SK-N-DZ (cell line): ENCODE measurements at regions not wholly inside any gene's neighbourhood (a gene's known extent, or its start where the extent isn't known, plus 50 kb on each side); places are given as distances from the start of the nearest gene placed in this dataset.
"Not testable (repeated sequence)": the region's sequence is repeated elsewhere in the genome, so short reads cannot be mapped to it uniquely, and the experiment has no call there.

Experiments used
- DNase-seq: peaks from one replicate; pipeline ENCODE4 v3.0.0-alpha.2; 2015; ENCODE audit warnings: low spot score

DNA sequence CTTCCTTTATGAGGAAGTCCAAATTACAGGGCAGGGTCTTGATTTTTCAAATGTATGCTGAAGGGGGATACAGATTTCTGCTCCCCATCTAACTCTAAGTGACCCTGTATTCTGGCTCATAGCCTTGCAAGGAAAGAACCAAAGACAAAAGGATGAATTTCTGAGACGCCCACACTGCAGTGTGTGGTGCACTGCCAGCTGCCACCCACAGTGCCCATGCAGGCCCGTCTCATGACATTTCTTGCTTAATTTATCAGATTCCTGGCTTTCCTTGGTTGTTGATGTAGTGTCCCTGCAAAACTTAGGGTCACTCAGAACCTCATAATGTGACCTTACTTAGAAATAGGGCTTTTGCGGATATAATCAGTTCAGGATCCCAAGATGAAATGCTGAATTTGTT, 68.0 kb downstream of the CBLN4 start:
- no peak for DNase-seq

DNA sequence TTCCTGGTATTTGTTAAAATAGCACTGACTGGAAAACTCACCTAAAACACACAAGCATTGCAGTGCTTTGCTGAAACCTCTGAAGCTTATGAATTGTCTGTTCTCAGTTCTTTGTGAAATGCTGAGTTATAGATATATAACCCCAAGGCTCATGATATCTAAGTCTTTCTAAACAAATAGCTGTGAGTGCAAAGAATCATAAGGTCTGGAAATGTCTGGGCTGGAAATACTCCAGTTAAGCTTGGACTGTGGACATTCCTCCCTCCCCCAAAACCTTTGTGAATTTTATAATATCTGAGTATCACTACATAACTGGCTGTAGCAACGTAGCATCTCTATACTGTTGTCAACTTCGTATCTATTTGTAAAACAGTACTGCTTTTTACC, 69.1 kb downstream of the CBLN4 start:
- DNase-seq = no peak

DNA sequence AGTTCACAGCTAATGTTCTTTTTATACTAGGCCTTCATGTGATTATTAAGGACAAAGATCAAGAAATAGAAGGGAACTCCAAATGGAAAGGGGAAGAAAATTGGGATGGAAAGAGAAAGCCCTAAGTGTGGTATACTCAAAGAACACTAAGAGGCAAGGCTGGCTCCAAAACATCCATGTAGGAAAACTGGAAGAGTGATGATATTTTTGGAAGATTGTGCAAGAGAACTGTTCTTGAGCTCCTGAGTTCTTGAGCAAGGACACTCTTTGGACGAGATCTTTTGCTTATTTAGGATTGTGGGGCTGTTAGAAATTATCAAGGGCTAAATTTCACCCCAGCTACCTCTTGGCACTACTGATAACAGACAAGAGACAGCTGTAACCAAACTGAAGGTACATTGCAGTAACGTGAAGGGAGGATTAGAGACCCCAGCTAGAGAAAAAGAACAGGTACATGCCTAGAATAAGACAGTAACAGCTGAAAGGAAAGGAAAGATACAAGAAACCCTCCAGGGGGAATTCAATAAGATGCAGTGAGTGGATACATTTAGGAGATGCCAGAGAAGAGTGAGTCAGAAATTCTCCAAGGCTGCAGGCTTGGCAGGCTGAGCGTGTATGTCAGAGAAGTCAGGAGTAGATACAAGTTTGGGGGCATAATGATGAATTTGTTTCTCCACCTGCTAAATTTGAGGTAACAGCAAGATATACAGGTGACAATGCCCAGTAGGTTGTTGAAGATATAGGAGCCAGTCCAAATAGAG, 69.7 kb downstream of the CBLN4 start:
- DNase-seq = no peak

DNA sequence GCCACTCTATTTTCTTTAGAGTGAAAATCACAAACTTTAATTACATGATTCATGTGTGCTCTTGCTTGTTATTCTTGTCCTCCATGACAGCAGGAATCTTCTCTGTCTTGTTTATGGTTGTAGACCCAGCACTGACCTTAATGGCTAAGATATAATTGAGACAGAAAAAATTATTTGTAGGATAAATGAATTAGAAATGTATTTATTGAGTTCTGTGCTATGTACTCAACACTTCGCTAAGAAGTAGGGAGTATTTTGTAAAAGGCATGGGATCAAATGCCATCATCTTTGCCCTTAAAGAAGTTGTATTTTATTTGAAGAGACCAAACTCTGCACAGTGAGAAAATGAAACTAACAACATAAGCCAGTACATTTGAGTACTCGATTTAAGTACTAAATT, 71.2 kb downstream of the CBLN4 start:
- no peak for DNase-seq

DNA sequence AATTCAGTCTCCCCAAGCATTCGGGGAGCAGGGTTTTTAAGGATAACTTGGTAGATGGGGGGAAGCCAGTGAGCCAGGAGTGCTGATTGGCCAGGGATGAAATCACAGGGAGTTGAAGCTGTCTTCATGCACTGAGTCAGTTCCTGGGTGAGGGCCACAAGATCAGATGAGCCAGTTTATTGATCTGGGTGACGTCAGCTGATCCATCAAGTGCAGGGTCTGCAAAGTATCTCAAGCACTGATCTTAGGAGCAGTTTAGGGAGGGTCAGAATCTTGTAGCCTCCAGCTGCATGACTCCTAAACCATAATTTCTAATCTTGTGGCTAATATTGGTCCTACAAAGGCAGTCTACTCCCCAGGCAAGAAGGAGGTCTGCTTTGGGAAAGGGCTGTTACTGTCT, 74.4 kb downstream of the CBLN4 start:
- DNase-seq = not testable (repeated sequence)

DNA sequence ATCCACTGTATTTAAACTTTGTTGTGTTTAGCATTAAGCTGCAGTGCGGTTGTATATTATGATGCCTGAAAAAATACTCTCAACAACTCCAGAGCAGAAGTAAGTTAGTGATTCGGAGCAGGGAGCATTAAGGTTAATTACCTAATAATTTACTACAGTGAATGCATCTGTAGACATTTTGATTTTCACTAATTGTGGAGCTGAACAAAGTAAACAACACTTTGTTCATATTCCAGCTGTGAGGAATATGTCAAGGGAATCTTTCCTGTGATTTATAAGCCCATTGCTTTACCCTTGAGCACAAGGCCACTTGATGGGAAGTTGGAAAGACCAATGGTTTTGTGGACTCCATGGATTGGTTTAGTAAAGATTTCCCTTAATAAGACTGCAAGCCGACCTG, 77.1 kb downstream of the CBLN4 start:
- no peak for DNase-seq

DNA sequence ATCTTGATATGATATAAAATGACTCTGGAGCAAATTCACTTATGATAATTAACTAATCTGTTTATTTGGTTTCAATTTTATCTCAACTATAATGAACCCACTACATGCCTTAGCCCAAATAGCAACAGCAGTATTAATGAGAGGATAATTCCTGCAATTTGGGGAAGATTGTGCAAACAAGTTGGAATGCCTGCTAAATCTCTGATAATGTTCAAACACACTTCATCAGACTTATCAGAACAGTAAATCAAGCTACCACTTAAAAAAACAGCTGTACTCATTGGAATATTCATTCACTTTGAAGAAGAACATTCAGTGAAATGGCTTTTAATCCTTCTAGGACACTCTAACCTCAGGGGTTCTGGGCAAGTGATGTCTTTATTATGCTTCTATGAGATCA, 85.4 kb downstream of the CBLN4 start:
- no peak for DNase-seq

DNA sequence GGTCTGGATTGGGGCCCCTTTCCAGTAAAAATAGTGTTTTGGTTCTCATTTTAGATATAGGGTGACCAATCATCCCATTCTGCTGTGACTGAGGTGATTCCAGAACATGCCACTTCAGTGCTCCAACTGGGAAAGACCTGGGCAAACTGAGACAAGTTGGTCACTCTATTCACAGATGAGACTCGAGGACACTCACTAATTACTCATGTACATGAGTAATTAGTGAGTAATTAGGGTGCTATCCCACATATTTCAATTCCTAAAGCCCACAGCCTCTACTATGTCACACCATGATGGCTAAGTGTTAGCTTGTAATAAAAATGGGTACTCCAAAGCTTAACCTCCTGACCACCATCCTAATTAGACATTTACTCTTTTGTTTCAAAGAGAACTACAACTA, 86.0 kb downstream of the CBLN4 start:
- no peak for DNase-seq

DNA sequence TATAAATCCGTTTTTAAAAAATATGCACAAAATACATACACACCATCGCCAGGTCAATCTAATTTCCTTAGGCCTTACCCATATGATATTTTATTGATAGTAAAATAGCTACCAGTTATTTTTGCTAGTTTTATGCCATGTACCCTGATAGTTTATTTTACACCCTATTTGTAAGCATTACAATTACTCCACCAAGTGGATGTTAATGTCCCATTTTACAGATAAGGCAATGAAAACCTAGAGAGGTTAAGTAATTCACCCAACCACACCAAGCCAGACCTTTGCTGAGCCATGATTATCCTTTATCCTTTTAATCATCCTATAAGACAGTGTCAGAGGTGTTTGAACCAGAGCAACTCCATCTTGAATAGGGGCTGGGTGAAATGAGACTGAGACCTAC, 86.8 kb downstream of the CBLN4 start:
- DNase-seq = no peak

DNA sequence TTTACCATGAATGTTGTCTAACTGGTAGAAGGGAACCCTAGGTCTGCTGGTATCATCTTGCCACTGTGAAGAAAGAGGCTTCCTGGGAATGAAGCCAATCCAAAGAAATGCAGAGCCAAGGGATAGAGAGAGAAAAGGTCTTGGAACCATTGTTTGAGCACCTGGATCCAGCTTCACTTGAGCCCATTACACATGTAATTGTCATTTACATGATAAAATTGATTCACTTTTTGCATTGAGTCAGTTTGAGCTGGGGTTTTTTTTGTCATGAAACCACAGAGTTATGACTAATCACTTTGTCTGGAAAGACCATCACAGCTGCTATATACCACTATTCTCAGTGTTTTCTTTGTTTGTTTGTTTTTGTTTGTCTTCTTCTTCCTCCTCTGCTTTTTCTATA, 112.3 kb downstream of the CBLN4 start:
- no peak for DNase-seq

DNA sequence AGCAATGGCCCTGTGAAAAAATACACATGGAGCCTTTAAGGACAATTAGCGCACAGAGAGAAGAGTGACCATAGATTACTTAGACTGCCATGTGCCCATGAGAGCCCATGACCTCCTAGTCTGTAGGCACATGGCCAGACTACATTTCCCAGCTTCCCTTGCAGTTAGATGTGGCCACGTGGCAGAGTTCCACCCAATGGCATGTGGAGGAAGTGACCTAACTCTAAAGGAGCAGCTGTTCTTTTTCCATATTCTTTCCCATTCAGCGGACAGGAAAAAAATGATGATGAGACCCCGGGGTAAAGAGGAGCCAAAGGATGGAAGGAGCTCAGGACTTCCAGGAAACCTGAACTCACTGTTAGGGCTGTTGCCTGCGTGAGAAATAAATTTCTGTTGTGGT, 116.6 kb downstream of the CBLN4 start:
- DNase-seq = peak; percentile 36

DNA sequence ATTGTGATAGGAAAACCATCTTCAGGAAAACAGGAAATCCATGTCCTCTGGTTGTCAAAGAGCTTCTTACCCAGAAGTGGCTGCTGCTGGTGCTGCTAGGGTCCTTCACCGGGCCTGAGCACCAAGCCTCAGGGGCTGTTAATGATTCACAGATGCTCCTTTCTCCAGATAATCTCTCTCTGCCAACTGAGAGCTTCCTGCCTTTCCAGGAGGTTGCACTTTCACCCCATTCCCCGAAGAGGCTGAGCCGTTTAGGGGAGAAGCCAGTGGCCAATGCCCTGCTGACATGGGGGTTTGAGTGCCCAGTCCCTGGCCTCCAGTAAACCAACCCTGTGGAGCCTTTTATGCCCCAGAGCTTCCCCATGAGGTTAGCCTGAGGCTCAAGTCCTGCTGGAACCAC, 122.4 kb downstream of the CBLN4 start:
- no peak for DNase-seq

DNA sequence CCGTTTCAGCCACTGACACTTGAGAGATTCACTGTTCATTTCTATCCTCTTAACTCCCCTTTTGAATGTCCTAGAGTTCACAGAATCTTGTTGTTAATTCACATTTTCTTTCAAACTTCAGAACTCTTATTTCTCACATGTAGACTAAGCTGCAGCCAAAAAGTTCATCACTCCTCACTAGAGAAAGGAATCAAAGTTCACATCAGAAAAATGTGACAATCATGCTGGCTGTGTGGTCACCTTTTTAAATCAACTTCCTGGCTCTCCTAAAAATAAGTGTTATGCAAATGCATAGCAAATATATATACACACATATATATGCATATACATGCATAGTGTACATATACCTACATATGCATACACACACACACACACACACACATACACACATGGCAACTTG, 123.0 kb downstream of the CBLN4 start:
- no peak for DNase-seq

DNA sequence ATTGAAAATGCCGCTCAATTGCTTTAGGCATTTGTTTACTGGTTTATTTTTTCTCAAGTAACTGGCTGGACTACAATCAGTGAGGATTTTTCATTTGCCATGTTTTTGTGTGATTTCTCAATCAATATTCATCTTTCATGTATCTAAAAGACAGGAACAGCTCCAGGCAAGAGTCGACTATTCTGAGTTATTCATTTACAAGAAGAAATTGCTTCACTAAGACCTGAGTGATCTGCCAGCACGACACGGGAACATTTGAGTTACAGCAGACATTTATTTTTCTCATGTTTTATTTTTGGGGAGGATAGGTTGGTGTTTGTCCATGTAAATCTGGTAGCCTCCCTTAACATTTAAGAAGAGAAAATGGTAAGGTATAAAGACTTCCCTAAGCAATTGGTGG, 124.1 kb downstream of the CBLN4 start:
- no peak for DNase-seq

DNA sequence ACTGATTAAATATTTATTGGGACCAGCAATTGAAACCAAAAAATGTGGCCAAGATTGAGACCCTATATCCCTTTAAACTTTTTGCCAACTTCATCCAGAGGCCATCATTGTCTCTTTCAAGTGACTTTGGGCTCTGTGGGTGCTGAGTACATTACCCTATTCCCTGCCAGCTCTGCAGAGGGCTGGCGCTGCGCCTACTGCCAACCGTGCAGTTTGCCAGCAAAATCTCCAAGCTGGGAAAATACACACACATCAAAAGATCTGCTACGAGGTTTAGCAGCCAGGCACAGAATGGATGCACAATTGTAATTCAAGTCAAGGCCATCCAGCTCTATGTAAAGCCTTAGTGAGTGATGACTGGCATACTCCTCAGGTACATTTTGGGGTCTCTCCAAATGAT, 125.0 kb downstream of the CBLN4 start:
- DNase-seq = no peak

DNA sequence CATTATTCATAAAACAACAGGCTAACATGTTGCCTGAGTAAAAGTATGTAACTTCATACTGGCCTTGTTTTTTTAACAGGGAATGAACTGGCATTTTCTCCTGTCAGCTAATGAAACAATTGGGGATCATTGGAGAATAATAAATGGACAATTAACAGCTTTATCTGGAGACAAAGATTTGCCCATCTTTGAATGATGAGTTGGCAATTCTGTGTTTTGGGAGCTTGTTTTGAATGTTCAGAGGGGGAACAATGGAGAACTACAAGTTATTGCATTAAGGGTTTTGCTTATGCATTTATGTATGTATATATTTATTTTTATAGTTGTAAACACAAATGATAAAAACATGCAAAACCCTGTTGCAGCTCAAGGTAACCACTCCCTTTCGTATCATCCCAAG, 150.3 kb downstream of the CBLN4 start:
- no peak for DNase-seq

DNA sequence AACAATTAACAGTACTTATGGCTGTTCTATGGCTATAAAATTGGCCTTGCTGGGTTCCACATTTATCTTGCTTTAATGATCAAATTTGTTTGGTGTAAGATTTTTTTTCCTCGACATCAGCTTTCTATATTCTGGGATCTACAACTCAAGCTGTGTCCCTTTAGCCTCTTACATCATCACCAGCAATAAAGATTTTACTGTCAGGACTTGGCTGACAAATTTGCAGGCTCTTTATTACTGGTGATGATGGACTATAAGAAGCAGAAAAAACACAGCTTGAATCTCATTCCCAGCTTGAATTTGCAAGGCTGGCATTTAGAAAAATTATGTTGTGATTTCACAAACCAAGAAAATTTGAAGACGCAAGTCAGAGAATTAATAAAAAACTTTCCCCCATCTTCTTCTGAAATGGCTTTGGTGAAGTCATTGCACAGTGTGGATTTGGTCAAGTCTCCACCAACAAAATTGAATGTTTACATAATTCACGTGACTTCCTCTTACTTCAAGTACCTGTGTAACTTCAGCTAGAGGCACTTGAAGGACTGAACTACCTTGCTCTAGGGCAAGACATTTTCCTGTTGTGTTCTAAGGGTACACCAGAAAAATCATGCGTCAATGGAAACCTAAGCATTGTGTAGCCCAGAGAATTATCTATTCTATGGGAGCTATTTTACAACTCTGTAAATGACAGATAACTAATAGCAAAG, 175.0 kb downstream of the CBLN4 start:
- no peak for DNase-seq

DNA sequence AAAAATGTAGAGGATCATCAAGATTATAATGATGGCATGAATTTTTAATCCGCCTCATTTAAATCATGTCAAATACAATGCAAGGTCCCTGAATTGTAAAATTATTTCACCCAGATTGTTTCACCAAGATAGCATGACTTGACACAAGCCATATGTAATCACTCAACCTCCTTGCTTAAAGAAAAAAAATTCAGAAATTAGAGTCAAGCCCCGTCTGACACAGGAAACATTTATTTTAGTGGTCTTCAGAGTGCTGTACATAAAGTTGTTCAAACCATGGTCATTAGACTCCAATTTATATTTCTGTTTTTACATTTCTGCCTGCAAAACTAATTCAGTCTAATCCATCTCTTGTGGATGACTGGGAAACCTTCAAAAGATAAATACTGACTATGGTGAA, 200.2 kb downstream of the CBLN4 start:
- DNase-seq = no peak

DNA sequence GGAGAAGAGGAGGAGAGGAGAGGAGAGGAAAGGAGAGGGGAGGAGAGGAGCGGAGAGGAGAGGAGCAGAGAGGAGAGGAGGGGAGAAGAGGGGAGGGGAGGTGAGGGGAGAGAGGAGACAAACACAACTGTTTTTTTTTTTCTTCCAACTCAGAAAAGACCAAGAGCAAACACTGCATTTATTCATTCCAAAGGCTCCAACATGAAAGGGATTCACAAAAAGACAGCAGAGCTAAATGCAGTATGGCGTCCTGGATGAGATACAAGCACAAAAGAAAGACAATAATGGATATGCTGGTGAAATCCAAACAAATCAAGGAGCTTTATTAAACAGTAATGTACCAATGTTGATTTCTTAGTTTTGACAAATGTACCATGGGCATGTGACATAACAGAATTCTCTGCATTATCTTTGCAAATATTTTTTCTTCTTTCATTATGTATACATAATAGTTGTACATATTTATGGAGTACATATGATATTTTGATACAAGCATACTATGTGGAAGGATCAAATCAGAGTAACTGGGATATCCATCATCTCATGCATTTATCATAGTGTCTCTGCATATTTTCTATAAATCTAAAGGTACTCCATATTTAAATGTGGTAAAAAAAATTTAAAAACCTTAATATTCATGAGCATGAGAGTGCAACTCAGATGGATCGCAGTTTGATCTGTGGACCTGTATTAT, 204.6 kb downstream of the CBLN4 start:
- no peak for DNase-seq

DNA sequence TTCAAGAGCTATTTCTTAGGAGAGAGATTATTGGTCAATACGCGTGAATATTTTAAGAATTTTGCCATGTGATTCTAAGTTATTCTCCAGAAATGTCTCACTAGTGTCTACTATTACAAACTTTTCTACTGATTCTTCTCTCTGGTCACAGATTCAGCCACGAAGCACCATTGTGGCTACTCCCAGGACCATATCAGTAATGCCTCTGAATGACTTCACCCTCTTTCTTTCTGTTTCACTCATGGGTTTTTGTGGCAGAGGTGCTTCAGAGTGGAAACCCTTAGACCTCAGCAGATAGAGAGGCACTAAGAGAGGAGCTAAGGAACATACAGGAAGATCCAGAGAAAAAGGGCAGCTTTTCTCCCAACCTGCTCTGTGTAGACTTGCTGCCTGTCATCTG, 211.3 kb downstream of the CBLN4 start:
- DNase-seq = no peak

DNA sequence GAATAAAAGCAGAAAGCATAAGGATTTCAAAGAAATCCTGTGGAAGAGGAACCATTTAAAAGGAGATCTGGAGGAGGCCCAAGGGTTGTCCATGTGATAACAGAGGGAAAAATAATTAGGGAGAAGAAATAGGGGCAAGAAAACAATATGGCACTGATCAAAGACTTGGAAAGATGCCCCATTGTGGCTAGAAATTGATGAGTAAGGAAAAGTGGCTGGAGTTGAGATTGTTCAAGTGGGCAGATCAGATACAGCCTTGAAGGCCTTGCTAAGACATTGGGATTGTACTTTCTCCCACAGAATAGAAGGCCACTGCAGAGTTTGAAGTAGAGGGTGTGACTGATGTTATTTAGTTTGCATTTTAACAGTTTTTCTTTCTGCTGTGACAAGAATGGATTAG, 213.3 kb downstream of the CBLN4 start:
- DNase-seq = no peak

DNA sequence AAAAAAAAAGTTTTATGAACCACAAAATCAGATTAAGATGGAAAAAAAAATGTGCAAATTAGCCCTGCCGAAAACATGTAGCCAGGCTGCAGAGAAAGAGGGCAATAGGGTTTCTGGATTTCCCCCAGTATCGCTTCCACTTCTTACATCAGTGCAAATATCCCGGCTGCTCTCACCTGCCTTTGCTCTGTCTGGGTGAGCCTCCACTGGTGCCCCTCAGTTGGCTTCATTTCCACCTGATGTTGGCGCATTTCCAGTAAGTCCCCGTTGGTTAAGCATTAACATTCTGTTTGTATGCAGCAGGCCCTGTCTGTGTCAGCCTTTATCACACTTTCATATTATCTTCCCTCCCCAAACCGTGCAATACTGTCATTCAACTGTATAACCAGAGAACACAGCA, 215.1 kb downstream of the CBLN4 start:
- DNase-seq = no peak

DNA sequence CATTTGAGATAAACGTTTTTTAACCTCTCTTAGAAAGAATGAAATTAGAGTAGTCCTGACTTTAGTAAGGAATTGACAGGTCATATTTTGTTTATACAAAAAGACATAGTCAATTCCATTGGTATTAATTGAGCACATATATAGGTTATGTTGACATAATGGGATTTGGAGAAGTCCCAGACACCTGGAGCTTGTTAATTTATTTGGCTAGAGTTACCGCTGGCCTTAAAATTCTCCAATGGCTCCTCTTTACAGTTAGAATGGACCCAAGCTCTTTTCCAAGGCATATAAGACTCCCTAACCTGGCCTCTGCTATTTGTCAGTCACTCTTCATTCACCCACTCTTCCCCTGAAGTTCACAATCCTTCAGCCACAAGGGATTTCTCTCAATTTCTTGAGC, 221.3 kb downstream of the CBLN4 start:
- DNase-seq = no peak
